Fibroblast of mammary gland (primary cell): ENCODE measurements at regions not wholly inside any gene's neighbourhood (a gene's known extent, or its start where the extent isn't known, plus 50 kb on each side); places are given as distances from the start of the nearest gene placed in this dataset.

ENCODE experiments used
- DNase-seq: peaks from one replicate; pipeline ENCODE4 v3.0.0-alpha.2; 2010; ENCODE audit warnings: low read depth
- H3K4me3 ChIP-seq: 2 replicates; pipeline ENCODE4 v1.5.1; 2011; ENCODE audit warnings: low read depth, mild to moderate bottlenecking, low read length, moderate library complexity; ENCODE audit not compliant: control insufficient read depth
- TF ChIP-seq, protein P1 (sequence below): conservative IDR thresholded peaks from 2 replicates; pipeline ENCODE4 v1.5.1; 2011; ENCODE audit warnings: low read depth, low read length, inconsistent platforms; ENCODE audit not compliant: control insufficient read depth, insufficient read depth

DNA sequence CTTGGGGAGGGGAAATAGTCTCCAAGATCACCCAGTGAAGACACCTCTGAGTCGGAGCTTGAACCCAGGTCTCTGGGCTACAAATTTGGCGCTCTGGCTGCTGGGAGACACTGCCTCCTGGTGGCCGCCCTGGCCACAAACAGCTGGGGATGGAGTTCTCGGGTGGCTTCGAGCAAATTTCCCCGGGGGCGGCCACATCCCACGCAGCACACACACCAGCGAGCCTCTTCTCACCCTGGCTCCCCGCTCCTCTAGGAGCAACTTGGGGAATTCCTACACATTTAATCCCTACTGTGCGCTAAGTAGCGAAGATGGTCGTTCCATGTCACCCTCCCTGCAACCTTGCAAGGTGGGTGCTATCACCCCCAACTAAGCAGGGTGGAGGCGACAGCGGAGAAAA, 66.2 kb upstream of the BEGAIN start:
- H3K4me3 ChIP-seq, result no peak overlapping the region
- DNase-seq, result no peak
- TF ChIP-seq, protein P1, sequence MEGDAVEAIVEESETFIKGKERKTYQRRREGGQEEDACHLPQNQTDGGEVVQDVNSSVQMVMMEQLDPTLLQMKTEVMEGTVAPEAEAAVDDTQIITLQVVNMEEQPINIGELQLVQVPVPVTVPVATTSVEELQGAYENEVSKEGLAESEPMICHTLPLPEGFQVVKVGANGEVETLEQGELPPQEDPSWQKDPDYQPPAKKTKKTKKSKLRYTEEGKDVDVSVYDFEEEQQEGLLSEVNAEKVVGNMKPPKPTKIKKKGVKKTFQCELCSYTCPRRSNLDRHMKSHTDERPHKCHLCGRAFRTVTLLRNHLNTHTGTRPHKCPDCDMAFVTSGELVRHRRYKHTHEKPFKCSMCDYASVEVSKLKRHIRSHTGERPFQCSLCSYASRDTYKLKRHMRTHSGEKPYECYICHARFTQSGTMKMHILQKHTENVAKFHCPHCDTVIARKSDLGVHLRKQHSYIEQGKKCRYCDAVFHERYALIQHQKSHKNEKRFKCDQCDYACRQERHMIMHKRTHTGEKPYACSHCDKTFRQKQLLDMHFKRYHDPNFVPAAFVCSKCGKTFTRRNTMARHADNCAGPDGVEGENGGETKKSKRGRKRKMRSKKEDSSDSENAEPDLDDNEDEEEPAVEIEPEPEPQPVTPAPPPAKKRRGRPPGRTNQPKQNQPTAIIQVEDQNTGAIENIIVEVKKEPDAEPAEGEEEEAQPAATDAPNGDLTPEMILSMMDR, result peak; percentile 47

DNA sequence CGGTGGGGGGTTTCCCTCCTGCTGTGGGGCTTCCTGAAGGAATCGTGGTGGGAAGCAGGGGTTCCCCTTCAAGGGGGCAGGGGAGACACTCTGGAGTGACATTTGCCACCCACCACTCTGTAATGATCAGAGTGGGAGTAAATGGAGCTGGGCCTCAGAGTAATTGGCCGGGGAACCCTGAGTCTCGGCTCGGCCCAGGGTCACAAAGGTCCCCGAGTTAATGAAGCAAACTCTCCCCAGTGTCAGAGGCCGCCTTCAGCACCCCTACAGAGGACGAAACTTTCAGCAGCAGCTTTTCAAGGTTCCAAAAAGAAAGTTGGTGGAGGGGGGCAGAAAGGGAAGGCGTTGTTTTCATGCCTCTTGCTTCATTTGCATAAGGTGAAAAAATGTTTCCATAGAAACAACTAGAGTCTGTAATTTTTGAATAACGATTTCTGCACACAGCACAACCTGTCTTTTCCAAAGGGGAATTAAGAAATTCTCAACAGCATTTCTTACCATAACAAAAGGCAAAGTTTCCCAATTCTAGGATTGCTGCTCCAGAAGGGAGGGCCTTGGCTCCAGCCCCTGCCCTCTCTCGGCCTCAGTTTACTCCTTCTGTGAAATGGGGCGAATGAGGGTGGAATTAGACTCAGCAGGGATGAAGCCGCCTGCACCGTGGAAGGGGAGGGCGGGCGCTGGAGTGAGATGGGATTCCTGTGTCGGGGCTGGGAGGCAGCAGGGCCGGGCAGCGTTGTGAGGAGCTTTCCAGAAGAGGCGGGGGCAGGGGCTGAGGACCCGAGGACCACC, 67.0 kb upstream of the BEGAIN start:
- no peak for DNase-seq
- TF ChIP-seq, protein P1, result no peak
- H3K4me3 ChIP-seq, result no peak overlapping the region

DNA sequence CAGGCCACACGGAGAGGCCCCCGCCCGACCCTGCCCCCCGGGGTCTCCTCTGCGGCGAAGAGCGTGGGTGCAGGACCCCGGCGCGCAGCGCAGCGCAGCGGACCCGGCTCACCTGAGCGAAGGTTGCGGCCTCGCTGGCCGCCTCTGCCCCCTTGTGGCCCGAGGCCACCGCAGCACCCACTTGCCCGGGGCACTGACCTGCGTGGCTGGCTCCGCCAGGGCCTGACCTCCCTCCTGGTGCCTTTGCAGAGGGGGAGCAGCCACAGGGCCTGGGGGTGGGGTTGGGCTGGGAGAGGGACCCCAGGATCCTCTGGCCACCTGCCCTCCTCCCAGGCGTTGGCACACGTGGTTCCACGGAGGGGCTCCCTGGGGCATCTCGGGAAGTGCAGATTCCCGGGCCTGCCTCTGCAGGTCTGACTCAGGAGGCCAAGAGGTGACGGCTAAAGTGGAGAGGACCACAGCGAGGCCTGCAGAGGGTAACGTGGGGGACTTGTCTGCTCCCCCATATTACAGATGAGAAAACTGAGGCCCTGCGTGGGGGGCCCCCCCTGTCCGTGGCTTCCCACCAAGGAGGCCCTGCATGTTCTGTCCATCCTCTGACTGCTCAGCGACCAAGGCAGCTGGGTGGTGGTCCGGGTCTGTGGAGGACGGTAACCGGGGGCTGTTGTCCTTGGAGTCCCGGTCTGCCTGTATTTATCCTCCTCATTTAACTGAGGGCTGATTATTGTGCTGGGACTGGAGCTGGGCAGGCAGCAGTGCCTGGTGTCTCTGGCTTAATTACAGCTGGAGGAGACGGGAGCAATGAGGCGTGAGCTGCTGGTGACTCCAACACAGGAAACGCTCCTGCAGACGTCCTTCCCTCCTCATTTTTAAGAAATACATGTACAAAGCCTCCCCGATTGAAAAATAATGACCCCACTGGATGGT, 67.9 kb upstream of the BEGAIN start:
- no peak overlapping the region for H3K4me3 ChIP-seq
- no peak for DNase-seq
- TF ChIP-seq, protein P1, result peak; percentile 44

DNA sequence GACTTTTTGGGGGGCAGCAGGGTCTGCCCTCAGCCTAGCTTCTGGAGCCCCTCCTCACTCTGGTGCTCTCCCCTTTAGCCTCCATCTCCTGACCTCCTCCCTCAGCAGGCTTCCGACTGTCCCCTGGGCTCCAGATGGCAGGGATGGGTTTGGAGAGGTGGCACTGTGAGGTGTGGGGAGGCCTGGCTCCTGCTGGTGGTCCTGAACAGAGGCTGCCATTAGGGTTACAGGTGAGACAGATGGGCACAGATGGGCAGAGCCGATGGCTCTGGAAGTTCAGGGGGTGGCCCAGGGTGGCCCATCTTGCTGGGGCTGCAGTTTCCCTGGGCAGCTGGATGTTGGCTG, 68.5 kb upstream of the BEGAIN start:
- H3K4me3 ChIP-seq, result no peak overlapping the region
- no peak for DNase-seq
- TF ChIP-seq, protein P1, result no peak

DNA sequence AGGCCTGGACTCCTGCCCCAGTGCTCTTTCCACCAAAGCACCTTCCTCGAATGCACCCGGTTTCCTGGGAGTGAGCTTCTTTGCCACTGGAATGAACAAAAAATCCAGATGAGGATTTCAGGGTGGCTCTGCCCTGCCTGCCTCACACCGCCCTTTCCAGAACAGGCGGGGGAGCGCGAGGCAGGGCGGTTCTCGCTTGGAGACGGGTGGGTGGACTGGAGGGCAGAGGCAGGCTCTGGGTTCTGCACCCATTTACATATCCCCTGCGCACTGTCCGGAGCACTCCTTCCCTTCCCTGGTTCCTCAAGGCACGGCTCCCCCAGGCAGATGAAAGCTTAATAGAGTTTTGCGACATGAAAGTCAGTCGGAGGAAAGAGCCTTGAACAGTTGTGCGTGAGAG, 69.7 kb upstream of the DLK1 start:
- TF ChIP-seq, protein P1, result no peak
- DNase-seq, result no peak
- no peak overlapping the region for H3K4me3 ChIP-seq

DNA sequence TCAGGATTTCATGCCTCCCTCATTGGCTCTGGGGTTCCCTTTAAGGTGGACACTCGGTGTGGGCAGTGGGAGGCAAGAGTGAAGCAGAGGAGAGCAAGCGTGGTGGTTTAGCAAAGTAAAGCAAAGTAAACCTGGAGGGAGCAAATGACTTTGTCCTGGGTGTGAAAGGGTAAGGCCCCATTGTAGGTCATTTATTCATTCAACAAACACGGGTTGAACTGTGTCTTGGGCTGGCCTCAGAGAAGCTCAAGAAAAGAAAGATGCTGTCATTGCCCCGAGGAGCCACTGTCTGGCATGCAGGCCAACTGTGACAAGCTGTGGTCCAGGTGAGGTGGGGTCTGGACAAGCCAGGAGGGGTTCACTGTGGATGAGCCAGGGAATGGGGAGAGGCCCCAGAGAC, 68.9 kb upstream of the DLK1 start:
- H3K4me3 ChIP-seq, result no peak overlapping the region
- TF ChIP-seq, protein P1, result no peak
- no peak for DNase-seq
